IPS-20b (cell line): ENCODE measurements at regions not wholly inside any gene's neighbourhood (a gene's known extent, or its start where the extent isn't known, plus 50 kb on each side); places are given as distances from the start of the nearest gene placed in this dataset.

Source experiments
- H3K27ac ChIP-seq: one replicate; pipeline ENCODE4 v1.5.1; 2013; ENCODE audit warnings: low read length
- H3K27me3 ChIP-seq: 2 replicates; pipeline ENCODE4 v1.6.1; 2013; ENCODE audit warnings: mild to moderate bottlenecking, low read length, inconsistent platforms; ENCODE audit not compliant: insufficient read depth
- H3K36me3 ChIP-seq: 2 replicates; pipeline ENCODE4 v1.6.1; 2013; ENCODE audit warnings: low read depth, mild to moderate bottlenecking, inconsistent platforms, low read length, moderate library complexity; ENCODE audit not compliant: insufficient read depth
- H3K4me1 ChIP-seq: 2 replicates; pipeline ENCODE4 v1.6.1; 2013; ENCODE audit warnings: mild to moderate bottlenecking, control low read depth, inconsistent platforms, low read length, moderate library complexity; ENCODE audit not compliant: insufficient read depth
- H3K4me3 ChIP-seq: 2 replicates; pipeline ENCODE4 v1.5.1; 2013; ENCODE audit warnings: mild to moderate bottlenecking, low read length, inconsistent platforms
- H3K9ac ChIP-seq: 2 replicates; pipeline ENCODE4 v1.6.1; 2013; ENCODE audit warnings: low read depth, mild to moderate bottlenecking, inconsistent platforms, low read length, moderate library complexity
- H3K9me3 ChIP-seq: 2 replicates; pipeline ENCODE4 v1.6.1; 2013; ENCODE audit warnings: mild to moderate bottlenecking, low read depth, low read length, inconsistent platforms; ENCODE audit not compliant: insufficient read depth

DNA sequence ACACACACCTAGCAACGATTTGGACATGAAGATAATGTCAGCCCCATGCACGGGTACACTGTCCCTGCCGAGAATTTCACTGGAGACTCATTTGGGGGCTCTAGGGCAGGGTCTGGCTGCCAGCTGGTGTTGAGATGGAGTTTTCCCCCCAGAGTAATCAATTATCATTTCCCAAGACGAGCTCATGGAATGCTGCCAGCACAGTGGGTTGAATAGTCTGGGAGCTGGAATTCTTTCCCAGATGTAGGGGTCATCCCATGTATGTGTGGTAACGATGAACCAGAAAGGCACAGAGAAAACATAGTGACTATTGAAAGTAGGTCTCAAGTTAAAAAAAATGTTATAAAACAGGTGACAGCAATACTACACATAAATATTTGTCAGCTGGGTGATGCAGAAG is 579.9 kb downstream of the MAFB start:
- H3K9ac ChIP-seq, result no peak overlapping the region
- H3K9me3 ChIP-seq, result no peaks in the 10 kb centered on the region
- no peaks in the 10 kb centered on the region for H3K27me3 ChIP-seq
- no peaks in the 10 kb centered on the region for H3K36me3 ChIP-seq
- no peaks in the 10 kb centered on the region for H3K4me1 ChIP-seq
- no peak overlapping the region for H3K27ac ChIP-seq
- no peak overlapping the region for H3K4me3 ChIP-seq

DNA sequence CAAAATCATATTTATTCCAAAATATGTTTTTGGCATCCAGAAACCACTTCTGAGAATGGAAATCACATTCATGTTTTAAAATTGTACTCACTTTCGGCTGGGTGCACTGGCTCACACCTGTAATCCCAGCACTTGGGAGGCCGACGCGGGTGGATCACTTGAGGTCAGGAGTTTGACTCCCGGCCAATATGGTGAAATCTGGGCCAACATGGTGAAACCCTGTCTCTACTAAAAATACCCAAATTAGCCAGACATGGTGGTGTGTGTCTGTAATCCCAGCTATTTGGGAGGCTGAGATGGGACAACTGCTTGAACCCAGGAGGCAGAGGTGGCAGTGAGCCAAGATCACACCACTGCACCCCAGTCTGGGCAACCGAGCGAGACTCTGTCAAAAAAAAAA is 580.7 kb downstream of the MAFB start:
- H3K27ac ChIP-seq, result no peak overlapping the region
- H3K36me3 ChIP-seq, result no peaks in the 10 kb centered on the region
- no peaks in the 10 kb centered on the region for H3K27me3 ChIP-seq
- H3K4me1 ChIP-seq, result no peaks in the 10 kb centered on the region
- H3K9ac ChIP-seq, result no peak overlapping the region
- no peak overlapping the region for H3K4me3 ChIP-seq
- H3K9me3 ChIP-seq, result no peaks in the 10 kb centered on the region

DNA sequence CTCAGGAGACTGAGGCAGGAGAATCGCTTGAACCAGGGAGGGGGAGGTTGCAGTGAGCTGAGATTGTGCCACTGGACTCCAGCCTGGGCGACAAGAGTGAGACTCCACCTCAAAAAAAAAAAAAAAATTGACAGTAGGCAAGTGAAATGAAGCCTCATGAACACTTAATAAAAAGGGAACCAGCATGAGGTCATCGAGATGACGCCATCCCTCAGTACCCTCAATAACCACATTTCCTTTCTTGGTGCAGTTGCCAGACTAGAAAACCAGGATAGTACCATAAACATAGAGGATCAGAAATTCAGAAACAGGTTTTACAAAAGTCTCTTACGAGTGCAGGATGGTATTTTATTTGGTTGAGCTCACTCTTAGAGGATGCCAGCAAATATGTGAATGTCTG is 584.1 kb downstream of the MAFB start:
- no peaks in the 10 kb centered on the region for H3K9me3 ChIP-seq
- H3K27ac ChIP-seq, result no peak overlapping the region
- H3K4me1 ChIP-seq, result no peaks in the 10 kb centered on the region
- H3K9ac ChIP-seq, result no peak overlapping the region
- H3K27me3 ChIP-seq, result no peaks in the 10 kb centered on the region
- H3K36me3 ChIP-seq, result no peaks in the 10 kb centered on the region
- no peak overlapping the region for H3K4me3 ChIP-seq

DNA sequence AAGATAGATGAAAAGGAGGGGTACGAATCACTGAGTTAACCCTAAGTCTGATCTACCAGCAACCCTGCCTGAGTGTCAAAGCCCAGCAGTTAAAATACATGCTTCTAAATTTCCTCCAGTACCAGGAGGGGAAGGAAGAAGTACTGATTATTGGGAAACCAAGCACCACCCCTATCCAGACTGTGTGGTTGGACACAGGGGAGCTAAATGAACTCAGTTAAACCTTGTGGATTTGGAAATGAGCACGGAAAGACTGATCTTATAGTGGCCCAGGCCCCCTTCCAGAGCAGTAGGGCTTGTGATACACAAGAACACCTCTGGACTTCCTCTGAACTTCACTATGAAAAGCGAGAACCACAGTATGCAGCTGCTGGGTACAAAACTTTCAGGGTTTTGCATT is 585.6 kb downstream of the MAFB start:
- Histone ChIP-seq H3K4me3 (no peak overlapping the region), H3K36me3 (no peaks in the 10 kb centered on the region), H3K4me1 (no peaks in the 10 kb centered on the region), H3K9me3 (no peaks in the 10 kb centered on the region), H3K27me3 (no peaks in the 10 kb centered on the region), H3K27ac (no peak overlapping the region), H3K9ac (no peak overlapping the region)

DNA sequence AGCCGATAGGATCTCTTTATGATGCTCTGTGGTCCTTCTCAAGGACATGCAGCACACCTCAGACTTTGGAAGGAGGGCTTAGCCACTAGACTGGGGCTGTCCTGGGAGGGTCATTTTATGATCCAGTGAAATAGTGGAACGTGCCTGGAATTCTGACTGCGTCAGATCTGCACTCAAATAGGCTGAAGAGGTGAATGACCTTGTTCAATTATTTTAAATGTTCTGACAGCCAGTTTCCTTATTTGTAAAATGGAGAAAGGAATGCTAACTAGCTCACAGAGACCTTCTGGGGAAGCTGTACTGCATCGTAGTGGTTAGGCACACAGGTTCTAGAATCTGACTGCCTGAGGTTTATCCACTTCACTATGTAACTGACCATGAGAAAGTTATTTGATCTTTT is 587.5 kb downstream of the MAFB start:
- Histone ChIP-seq H3K4me3 (no peak overlapping the region), H3K9me3 (no peaks in the 10 kb centered on the region), H3K36me3 (no peaks in the 10 kb centered on the region), H3K27me3 (no peaks in the 10 kb centered on the region), H3K27ac (no peak overlapping the region), H3K9ac (no peak overlapping the region), H3K4me1 (no peaks in the 10 kb centered on the region)

DNA sequence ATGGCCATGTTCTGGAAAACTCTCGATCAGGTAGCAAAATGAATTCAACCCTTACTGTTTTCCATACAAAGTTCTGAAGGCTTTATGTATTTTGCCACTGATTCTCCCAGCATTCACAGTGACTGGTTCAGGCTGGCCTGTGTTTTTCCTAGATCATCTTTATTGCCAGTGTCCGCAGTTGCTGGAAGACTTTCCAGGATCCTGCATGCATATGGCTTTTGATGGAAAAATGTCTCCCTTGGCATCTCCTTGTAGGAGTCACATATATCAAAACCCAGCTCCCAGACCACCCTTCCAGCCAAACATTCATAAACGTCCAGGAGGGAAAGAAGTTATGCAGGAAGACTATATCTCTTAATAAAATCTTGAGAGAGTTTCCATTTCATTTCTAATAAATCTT is 588.8 kb downstream of the MAFB start:
- no peak overlapping the region for H3K9ac ChIP-seq

DNA sequence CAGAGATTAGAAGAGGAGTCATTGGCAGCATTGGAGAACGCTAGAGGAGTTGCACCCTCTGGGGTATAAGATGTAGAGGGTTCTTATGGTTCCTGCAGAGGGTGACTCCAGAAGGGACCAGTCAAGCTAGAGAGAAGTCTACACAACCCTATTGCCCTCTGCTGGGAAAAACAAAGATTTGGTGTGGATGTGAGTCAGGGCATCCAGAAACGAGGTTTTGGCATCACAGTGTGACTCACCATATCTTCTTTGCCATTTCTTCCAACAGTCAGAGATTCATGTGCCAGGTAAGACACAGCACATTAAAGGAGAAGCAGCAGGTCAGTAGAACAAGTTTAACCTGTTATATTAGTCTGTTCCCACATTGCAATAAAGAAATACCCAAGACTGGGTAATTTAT is 598.8 kb downstream of the MAFB start:
- peaks cover 23% of the 10 kb centered on the region for H3K9me3 ChIP-seq
- H3K36me3 ChIP-seq, result no peaks in the 10 kb centered on the region
- H3K27me3 ChIP-seq, result no peaks in the 10 kb centered on the region
- H3K4me1 ChIP-seq, result no peaks in the 10 kb centered on the region
- H3K27ac ChIP-seq, result no peak overlapping the region
- H3K4me3 ChIP-seq, result no peak overlapping the region
- no peak overlapping the region for H3K9ac ChIP-seq

More for the DNA sequence above, 588.8 kb downstream of the MAFB start:
- Histone ChIP-seq H3K9me3 (no peaks in the 10 kb centered on the region), H3K27ac (no peak overlapping the region), H3K36me3 (no peaks in the 10 kb centered on the region), H3K4me3 (no peak overlapping the region), H3K27me3 (no peaks in the 10 kb centered on the region), H3K4me1 (no peaks in the 10 kb centered on the region)

DNA sequence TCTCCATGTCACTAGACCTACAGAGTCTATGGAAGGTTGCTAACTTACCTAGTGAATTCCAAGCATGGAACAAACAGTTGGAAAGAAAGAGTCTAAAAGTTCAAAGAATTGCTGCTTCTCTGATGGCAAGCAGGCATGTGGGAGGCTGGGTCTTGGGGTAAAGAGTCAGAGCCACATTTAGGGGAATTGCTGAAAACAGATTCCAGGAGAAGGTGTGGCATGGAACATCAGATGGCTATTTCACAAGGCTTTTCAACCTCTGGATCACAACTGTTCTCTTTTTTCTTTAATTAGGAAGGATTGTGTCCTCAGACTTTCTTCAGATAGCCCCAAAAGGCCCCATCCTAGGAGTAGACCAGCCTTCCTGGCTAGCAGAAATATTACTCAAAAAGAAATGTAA is 601.5 kb downstream of the MAFB start:
- Histone ChIP-seq H3K27ac (no peak overlapping the region), H3K36me3 (no peaks in the 10 kb centered on the region), H3K9ac (no peak overlapping the region), H3K4me3 (no peak overlapping the region), H3K27me3 (no peaks in the 10 kb centered on the region), H3K4me1 (no peaks in the 10 kb centered on the region; the same call in 1 of the 2 replicates), H3K9me3 (peaks cover 18% of the 10 kb centered on the region)

DNA sequence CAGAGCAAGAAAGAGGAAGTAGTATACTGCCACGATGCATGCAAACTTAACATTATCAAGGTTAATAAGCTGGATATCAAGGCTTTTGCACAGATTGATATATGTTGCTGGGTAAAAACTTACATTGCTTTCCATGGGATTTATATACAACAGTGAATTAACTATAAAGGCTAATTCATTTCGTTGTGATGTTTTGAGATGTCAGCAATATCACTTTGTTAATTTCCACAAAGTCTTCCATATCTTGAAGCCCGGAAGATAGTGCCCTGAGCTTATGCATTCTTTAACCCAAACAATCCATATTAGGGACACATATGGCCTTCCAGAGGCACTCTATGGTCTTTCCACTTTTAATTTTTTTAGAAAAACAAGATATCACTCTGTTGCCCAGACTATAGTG is 603.5 kb downstream of the MAFB start:
- Histone ChIP-seq H3K4me3 (no peak overlapping the region), H3K9me3 (no peaks in the 10 kb centered on the region), H3K27ac (no peak overlapping the region), H3K36me3 (no peaks in the 10 kb centered on the region), H3K9ac (no peak overlapping the region), H3K27me3 (no peaks in the 10 kb centered on the region), H3K4me1 (no peaks in the 10 kb centered on the region; the same call in 1 of the 2 replicates)

DNA sequence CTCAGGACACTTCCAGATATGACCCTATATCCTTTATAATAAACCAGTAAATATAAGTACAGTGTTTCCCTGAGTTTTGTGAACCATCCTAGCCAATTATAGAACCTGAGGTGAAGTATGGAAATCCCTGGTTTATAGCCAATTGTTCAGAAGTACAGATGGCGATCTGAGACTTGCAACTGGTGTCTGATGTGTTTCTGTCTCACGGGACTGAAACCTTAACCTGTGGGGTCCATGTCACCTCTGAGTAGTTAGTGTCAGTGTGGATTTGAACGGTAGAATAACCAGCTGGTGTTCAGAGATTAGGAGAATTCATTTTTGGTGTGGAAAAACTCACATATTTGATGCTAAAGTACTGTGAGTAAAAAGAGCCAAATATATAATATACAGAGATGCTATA is 606.6 kb downstream of the MAFB start:
- Histone ChIP-seq H3K4me1 (no peaks in the 10 kb centered on the region; the same call in 1 of the 2 replicates), H3K4me3 (no peak overlapping the region), H3K36me3 (no peaks in the 10 kb centered on the region), H3K27me3 (no peaks in the 10 kb centered on the region), H3K9ac (no peak overlapping the region), H3K9me3 (no peaks in the 10 kb centered on the region), H3K27ac (no peak overlapping the region)

DNA sequence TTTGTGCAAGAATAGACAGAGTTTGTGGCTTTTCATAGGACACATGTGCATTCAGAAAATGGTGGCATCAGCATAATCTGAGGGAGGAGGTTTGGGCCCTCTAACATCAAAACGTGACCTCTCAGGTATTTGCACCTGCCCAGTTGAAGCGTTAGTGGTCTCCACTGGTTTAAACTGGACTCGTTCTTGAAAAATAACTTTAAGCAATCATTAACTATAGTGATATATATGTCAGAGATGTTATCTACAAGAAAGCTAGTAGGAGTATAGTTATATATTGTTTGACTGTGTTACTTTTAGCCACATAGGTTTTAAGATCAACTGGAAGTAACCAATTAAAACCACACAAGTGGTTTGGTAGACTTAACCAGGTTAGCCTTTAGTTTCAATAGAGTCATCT is 607.4 kb downstream of the MAFB start:
- Histone ChIP-seq H3K27me3 (no peaks in the 10 kb centered on the region), H3K9ac (no peak overlapping the region)

DNA sequence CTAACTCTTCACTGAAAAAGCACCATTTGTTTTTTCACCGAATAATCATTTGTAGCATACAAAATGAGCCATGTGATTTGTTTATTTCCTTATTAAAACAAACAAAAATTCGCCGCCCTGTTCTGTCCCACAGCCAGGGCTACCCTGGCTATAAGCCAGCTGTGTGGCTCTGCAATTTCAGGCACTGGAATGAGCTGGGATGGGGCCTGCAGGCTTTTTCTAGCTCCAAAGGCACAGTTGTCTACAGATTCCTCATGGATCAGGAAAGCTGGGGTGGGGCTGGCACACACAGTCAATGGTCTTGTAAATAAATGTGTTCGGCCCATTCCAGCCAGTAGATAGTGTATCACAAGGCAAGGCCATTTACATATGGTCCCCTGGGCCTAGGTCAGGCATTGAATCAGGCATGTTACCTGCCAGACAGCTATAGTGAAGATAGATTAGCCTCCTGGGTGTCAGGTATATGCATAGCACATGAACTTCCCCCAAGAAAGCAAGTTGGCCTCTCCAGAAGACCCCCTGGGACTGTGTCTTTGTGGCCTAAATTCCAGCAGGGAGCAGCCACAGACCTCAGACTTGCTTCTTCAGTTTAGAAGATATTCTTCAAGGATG is 608.9 kb downstream of the MAFB start:
- Histone ChIP-seq H3K27me3 (no peaks in the 10 kb centered on the region), H3K4me3 (no peak overlapping the region), H3K4me1 (no peaks in the 10 kb centered on the region; the same call in 1 of the 2 replicates), H3K27ac (no peak overlapping the region), H3K36me3 (no peaks in the 10 kb centered on the region), H3K9me3 (no peaks in the 10 kb centered on the region), H3K9ac (no peak overlapping the region)

More for the DNA sequence above, 607.4 kb downstream of the MAFB start:
- Histone ChIP-seq H3K4me1 (no peaks in the 10 kb centered on the region; the same call in 1 of the 2 replicates), H3K27ac (no peak overlapping the region), H3K4me3 (no peak overlapping the region), H3K36me3 (no peaks in the 10 kb centered on the region), H3K9me3 (no peaks in the 10 kb centered on the region)
